IPS DF 4.7 (cell line): ENCODE measurements at regions not wholly inside any gene's neighbourhood (a gene's known extent, or its start where the extent isn't known, plus 50 kb on each side); places are given as distances from the start of the nearest gene placed in this dataset.
"Not testable (repeated sequence)": the region's sequence is repeated elsewhere in the genome, so short reads cannot be mapped to it uniquely, and the experiment has no call there.

Experiments used
- DNase-seq: peaks from one replicate; pipeline ENCODE4 v3.0.0-alpha.2; 2013; ENCODE audit warnings: low spot score; ENCODE audit errors: extremely low read depth

DNA sequence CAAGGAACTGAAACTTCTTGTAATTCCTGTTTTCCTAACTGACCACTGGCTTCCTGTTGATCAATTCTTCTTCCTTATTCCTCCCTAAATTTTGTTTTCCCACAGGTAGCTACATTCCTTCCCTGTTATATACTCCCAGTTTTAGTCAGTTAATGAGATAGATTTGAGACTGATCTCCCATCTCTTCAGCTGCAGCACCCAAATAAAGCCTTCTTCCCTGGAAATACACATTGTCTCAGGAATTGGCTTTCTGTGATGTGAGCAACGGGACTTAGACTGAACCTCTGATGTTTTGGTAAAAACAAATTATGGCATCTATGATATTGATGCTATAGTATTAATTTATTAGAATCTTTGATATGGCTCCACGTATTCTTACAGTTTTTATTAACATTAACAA is 617.3 kb upstream of the ST8SIA4 start:
- no peak for DNase-seq

- DNase-seq, result no peak
Observed at GRCh38 chr5:101517795-101518194, 614.7 kb upstream of the ST8SIA4 start.

DNA sequence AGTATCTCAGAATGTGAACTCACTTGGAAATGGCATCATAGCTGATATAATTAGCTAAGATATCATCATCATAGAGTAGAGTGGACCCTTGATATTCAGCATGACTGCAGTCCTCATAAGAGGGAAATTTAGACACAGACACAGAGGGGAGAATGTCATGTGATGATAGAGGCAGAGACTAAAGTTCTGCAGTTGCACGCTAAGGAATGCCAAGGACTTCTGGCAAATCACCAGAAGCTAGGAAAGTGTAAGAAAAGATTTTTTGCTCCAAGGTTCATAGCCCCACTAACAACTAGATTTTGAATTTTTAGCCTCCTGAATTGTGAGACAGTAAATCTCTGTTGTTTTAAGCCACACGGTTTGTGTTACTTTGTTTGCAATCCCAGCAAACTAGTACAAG is 612.6 kb upstream of the ST8SIA4 start:
- no peak for DNase-seq

DNA sequence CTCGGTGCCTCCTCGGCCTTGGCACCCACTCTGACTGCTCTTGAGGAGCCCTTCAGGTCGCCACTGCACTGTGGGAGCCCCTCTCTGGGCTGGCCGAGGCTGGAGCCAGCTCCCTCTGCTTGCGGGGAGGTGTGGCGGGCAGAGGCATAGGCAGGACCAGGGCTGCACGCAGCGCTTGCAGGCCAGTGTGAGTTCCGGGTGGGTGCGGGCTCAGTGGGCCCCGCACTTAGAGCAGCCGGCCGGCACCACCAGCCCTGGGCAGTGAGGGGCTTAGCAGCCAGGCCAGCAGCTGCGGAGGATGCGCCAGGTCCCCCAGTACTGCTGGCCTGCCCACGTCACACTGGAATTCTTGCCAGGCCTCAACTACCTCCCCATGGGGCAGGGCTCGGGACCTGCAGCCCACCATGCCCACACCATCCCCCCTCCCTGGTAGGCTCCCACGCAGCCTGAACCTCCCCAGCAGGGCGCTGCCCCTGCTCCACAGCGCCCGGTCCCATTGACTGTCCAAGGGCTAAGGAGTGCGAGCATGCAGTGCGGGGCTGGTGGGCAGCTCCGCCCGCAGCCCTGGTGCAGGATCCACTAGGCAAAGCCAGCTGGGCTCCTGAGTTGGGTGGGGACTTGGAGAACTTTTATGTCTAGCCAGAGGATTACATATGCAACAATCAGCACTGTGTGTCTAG is 602.9 kb upstream of the ST8SIA4 start:
- DNase-seq, result no peak

- no peak for DNase-seq
Observed at GRCh38 chr5:101482931-101483330, 579.8 kb upstream of the ST8SIA4 start.

GRCh38 chr5:101473483-101473882 is 570.4 kb upstream of the ST8SIA4 start:
- DNase-seq, result no peak

DNA sequence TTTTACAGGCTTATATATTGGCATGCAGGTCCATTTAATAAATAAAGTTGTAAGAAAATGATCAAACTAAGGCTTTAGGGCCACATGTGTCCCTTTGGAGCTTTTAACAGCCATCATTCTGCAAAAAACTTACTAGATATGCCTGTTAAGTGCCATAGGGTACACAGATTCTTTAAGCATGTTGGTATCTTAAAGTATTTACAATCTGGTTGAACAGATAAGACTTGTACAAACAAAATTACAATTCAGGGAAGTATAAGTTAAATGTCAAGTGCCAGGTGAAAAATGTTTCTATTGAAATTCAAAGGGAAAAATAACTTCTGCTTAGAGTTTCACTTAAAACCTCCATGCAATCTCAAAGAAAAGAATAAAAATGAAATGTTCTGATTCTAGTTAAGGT is 558.4 kb upstream of the ST8SIA4 start:
- no peak for DNase-seq

GRCh38 chr5:101458587-101458986 is 555.5 kb upstream of the ST8SIA4 start:
- no peak for DNase-seq

DNA sequence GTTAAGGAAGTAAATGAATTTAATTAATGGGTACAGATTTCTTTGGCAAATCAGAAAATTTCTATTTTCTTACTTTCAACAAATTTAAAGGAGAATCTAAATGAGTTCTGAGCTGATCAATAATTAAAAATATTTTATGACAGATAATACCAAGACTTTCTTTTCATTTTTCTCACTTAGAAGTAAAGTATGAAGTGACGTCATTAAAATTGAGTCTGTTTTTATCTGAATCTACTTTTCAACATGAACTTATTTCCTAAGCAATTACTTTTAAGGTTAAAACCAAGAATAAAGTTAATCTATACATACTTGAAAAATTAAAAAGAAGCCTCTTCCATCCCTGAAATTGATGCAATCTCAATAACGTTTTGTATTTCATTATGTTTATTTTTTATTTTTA is 552.8 kb upstream of the ST8SIA4 start:
- no peak for DNase-seq

DNA sequence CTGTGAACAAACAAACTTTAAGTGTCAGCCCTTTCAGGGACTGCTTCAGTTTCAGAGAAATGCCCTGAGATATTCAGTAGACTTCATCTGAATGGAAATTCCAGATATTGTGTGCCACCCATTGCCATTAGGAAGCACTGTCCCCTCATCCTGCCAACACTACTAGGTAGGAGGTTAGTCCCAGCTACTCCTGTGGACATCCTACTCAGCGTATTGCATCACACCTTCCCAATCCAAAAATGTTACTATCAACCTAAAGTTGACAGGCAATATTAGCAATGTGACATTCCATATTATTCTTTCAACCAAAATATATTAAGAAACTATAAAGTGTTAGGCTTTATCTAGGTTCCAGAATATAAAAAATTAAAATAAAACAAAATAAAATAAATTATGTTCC is 552.0 kb upstream of the ST8SIA4 start:
- DNase-seq, result no peak

- DNase-seq, result not testable (repeated sequence)
Observed at GRCh38 chr5:101442281-101442680, 539.2 kb upstream of the ST8SIA4 start.

DNA sequence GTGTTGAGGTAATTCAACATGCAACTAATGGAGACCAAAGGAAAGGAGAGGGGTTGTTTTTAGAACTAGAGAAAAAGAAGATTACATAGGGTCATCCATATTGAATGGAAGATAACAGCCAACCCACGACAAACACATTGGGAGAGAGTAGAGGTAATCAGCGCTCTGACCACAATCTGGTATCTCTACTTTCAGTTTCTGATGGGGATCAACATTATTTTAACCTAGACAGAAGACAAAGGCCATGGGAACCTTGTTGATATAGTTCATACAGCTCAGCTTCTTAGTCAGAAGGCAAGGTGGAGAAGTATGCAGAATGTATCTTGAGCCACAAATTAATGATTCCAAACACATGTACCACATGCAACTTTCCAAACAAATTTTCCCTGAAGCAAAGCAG is 537.1 kb upstream of the ST8SIA4 start:
- DNase-seq, result no peak

DNA sequence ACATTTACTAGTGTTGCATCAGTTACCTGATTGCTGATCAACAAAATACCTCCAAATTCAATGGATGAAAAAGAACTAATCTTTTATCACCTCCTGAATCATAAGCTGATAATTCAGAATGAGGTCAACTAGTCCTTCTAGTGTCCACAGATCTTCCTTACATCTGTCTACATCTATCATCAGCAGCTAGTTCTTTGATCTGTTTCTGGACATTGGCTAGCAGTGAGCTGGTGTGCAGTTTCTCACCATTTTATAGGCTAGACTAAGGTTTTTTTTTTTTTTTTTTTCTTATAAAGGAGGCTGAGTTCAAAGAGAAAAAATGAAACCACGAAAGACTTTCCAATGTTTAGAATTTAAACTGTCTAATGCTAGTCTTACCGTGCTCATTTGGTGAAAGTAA is 534.3 kb upstream of the ST8SIA4 start:
- DNase-seq, result no peak

DNA sequence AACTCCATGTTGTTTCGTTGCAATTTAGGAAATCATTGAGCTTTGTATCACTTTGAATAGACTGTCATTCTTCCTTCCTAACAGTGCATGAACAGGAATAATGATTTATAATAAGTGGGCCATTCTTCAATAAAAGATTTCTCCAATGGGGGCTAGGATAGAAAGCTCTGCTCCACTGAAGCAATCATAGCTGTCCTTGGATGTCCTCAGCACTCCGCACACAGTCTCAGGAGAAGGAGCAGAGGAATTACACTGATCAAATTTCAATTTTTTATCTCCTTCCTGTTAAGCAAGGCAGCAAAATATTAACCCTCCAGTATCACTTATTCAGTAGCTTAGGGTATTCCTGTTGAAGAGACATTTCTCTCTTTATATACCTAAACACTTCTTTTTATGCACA is 532.7 kb upstream of the ST8SIA4 start:
- DNase-seq, result no peak

- no peak for DNase-seq
Observed at GRCh38 chr5:101431201-101431600, 528.1 kb upstream of the ST8SIA4 start.

DNA sequence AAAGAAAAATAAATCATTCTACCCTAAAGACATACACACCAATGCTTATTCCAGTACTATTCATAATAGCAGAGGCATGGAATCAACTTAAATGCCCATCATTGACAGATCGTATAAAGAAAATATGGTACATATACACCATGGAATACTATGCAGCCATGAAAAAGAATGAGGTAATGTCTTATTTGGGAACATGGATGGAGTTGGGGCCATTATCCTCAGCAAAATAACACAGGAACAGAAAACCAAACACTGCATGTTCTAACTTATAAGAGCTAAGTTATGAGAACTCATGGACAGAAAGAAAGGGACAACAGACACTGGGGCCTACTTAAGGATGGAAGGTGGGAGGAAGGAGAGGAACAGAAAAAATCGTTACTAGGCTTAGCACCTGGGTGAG is 527.5 kb upstream of the ST8SIA4 start:
- DNase-seq, result no peak

DNA sequence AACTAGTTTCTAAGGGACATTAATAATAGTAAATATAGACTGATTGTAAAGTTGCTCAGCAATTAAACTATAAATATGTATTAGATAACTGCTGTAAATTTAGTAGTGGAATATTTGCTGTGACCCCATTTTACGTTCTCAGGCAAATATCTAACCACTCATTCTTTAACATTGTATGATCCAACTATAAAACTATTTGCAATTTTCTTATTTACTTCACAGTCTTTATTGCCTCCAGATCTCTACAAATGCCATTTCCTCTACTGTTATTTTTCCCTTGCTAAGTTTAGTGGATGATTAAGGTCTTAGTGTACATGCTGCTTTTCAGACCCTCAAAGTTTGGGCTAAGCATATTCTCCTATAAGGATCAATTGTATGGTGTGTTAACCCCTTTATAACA is 526.2 kb upstream of the ST8SIA4 start:
- no peak for DNase-seq

GRCh38 chr5:101425339-101425859 is 522.3 kb upstream of the ST8SIA4 start:
- DNase-seq, result no peak

DNA sequence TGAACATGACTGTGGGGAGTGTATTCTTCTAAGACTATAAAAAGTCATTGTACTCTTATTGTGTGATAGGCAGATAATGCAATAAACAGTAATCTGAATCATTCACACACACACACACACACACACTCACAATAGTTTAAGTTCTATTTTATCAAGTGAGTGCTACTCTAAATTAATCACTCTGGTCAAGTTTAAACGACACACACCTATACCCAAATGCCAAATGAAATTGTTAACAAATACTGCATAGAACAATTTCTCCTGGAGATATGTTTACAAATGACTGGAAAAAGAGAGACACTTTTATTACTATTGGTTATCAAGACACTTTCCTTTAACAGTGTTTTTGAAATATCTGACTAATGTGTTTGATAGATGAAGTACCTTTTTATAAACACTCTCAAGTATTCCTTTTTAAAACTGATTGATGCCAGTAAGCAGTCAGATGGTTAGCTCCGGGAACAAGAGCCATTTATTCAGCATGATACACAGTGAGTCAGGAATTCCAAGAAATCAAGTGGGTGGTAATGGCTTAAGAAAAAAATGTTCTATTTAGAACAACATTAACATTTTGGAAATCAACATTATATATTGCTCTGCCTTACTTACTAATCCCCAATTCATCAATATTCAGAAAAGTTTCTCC is 521.6 kb upstream of the ST8SIA4 start:
- DNase-seq, result no peak

- no peak for DNase-seq
Observed at GRCh38 chr5:101418713-101419118, 515.6 kb upstream of the ST8SIA4 start.

DNA sequence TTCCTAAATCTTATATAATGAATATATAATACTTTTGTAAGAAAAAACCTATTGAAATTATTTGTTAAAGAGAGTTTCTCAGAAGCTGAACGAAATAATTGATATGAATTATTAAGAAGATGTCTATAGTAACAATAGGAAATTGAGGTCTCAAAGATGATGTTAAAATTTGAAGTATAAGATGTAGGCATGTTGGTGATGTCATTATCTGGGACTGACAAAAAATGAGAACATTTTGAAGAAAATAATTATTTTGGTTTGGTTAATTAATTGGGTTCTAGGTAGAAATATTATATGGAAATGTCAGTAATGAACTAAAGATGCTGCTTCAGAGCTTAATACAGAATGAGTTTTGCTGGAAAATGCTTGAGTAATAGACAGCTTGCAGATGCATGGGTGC is 501.4 kb upstream of the ST8SIA4 start:
- no peak for DNase-seq

DNA sequence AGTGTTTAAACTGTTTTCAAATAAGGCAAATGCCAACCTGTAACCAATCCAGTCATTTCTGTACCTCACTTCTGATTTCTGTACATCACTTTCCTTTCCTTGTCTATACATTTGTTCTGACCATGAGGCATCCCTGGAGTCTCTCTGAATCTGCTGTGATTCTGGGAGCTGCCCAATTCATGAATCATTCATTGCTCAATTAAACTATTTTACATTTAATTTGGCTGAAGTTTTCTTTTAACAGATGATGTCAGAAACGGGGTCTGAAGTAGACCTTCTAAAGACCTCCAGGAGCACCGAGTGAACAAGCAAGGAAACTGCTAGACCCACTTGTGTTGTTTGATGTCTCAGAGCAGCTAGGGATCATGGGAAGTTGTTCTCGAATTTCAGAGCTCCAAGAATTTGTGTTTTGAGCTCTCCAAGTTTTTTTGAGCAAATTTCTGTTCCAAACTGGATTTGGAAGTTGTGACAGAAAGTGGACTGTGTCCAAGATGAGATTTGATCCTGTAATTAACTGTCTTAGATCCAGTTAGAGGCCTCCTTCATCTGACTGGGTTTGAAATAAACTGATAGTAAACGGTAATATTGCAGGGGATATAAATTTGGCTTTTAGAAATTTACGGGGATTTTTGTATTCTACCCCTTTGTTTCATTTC is 490.8 kb upstream of the ST8SIA4 start:
- DNase-seq, result no peak
